CD4-positive, alpha-beta T cell treated with Interleukin-15 for 4 hours (primary cell): ENCODE measurements at regions not wholly inside any gene's neighbourhood (a gene's known extent, or its start where the extent isn't known, plus 50 kb on each side); places are given as distances from the start of the nearest gene placed in this dataset.

Source experiments
- DNase-seq: peaks from one replicate; pipeline ENCODE4 v3.0.0-alpha.2; 2020; ENCODE audit warnings: low spot score

DNA sequence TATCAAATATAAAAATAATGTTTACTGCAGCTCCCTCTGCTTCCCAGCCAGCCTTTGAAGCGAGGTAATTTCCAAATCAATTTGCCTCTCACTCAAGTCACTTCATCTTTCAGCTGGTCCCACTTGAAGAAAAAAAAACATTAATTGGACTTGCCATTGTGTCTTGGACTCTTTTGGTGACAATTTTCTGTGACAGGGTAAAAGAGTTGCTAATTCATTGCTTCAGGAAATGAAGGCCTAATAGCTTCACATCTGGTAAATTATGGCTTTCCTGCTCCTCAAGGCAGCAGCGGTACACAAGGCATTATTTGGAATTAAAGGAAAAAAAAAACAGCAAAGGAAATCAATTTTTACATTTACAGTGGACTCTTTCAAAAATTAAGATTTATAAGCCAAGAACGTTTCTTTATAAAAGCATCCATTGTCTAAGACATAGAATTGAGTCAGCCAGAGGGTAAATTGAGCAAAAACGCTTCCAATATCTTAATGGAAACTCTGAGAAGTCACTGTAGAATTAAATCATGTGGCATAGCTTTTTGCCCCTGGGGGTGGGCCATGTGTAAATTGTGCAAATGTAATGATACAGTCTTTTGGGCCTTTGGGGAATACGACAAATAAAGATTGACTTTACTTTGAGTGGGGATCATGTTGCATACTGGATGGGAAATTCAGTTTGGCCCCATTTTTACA, 102.5 kb downstream of the LYPLAL1 start:
- DNase-seq, result no peak

DNA sequence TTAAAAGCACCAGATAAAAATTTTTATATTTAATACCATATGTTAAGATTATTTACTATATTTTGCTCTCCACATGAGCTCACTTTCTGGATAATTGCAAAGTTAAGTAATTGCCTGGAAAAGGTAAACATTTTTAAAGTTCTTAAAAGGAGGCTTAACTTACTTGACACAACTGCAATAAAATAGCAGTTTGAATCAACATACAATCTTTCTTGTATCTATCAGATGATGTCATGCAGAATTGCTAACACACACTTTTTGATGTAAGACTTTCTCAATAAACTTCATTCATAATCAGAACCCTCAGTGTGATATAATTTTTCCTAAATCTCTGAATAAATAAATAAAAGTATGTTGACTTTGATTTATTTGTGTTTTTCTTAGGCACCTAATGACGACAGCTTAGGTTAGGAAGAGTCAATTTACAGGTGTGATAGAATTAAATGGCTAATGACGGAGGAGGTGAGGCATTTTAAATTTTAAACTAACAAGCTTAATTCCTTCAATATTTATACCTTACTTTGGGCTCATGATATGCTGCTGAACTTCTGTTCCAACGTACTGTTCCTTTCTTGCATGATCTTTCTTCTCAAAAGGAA, 99.5 kb downstream of the LYPLAL1 start:
- DNase-seq, result no peak

DNA sequence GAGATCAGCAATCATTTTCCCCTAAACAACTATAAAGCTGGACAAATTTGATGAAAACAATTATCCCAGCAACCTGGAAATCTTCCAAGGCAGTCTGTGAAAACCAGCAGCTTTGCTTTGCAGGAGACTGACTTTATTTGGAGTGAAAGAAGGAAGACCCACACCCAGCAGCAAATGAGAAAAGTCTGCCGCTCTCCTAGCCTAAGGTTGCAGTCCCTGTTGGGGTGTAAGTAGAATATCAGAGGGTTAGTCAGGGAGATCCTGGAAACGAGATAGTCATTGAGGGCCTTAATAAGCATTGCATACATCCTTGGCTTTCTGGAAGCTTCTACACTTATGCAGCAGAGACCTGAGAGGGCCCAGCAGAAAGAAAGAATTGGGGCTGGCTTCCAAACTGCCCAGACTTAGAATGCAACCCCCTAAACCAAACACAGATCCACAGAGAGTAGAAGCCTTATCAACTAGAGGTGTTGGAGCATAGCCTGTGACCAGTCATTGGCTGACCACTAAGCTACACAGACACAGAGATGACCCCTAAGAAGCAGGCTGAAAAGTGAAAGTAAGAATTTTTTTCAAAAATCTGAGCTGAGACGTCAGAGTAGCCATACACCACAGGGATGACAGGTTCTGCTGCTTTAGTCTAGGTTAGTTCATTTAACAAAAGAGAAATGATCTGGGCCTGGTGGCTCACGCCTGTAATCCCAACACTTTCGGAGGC, 98.3 kb downstream of the LYPLAL1 start:
- no peak for DNase-seq

DNA sequence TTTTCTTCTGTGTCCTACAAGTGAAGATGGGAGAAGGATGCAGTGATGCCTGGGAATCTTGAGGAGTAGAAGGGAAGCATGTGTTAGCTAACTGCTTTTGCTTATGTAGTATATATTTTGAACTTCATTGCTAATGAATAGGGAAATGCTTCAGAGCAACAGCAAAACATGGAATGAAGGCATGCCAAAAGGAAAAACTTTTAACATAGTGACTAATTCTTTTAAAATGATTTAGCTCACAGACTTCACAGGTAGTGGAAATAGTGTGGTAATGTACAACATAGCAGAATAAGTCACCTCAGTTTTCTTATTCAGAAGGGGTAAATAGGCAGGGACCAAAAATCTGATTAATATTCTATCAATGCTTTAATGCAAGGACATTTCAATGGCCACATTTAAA, 95.5 kb downstream of the LYPLAL1 start:
- DNase-seq, result no peak

GRCh38 chr1:219266524-219266923, 92.8 kb downstream of the LYPLAL1 start:
- DNase-seq, result no peak

- DNase-seq, result no peak
Observed at GRCh38 chr1:219265026-219265515, 91.4 kb downstream of the LYPLAL1 start.

DNA sequence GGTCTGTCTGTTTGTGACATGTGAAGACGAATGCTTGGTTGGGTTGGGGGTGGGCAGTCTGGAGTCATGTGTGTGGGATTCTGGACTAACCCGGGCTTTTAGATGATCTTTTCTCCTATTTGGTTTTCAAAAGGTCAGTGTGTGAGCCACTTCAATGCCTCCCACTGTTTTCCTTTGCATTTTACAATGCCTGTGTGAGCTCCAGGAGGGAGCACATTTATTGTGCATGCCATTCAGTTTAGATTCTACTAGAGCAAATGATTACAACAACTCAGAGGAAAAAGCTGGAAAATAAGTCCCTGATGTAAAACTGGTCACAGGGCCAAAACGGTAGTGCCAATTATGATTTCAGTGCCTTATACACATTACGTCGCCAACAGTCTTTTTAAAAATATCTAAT, 90.9 kb downstream of the LYPLAL1 start:
- DNase-seq, result no peak
